ENCODE measurements at regions not wholly inside any gene's neighbourhood (a gene's known extent, or its start where the extent isn't known, plus 50 kb on each side); places are given as distances from the start of the nearest gene placed in this dataset.

GRCh38 chr2:180682871-180683270, 297.5 kb upstream of the UBE2E3 start:
- TF ChIP-seq EZH2 (IDR thresholded peaks at IDR 0.05; ENCODE audit: insufficient read depth, poor library complexity, severe bottlenecking) (no peak), EZH2phosphoT487 (IDR thresholded peaks at IDR 0.05; ENCODE audit: insufficient read depth, low read depth) (no peak)
